Neural crest cell (in vitro differentiated cells): ENCODE measurements at regions not wholly inside any gene's neighbourhood (a gene's known extent, or its start where the extent isn't known, plus 50 kb on each side); places are given as distances from the start of the nearest gene placed in this dataset.

Source experiments
- DNase-seq: peaks from one replicate; pipeline ENCODE4 v3.0.0; 2021; ENCODE audit warnings: low read depth, mixed read lengths, low spot score
- H3K27ac Mint-ChIP-seq: one replicate; pipeline ENCODE4 v1.8.0; 2021; ENCODE audit warnings: mild to moderate bottlenecking, mixed read lengths; ENCODE audit not compliant: unreplicated experiment
- H3K27me3 Mint-ChIP-seq: 2 replicates; pipeline ENCODE4 v1.8.0; 2021; ENCODE audit warnings: low read depth, mild to moderate bottlenecking, mixed read lengths
- H3K36me3 Mint-ChIP-seq: 2 replicates; pipeline ENCODE4 v1.8.0; 2021; ENCODE audit warnings: low read depth, mild to moderate bottlenecking, mixed read lengths
- H3K4me1 Mint-ChIP-seq: 2 replicates; pipeline ENCODE4 v1.8.0; 2021; ENCODE audit warnings: mixed read lengths
- H3K4me3 Mint-ChIP-seq: one replicate; pipeline ENCODE4 v1.8.0; 2021; ENCODE audit warnings: mild to moderate bottlenecking, mixed read lengths
- H3K9me3 Mint-ChIP-seq: 2 replicates; pipeline ENCODE4 v1.8.0; 2021; ENCODE audit warnings: mixed read lengths
- TF ChIP-seq, protein P1 (sequence below): fragments of 200-600 bp; sonication (generic); conservative IDR thresholded peaks from 2 replicates; pipeline ENCODE4 v1.5.0; 2021; ENCODE audit warnings: antibody characterized with exemption, mild to moderate bottlenecking

GRCh38 chr1:38300616-38301015 is 254.0 kb upstream of the POU3F1 start:
- Mint-ChIP-seq H3K27ac (no peak overlapping the region), H3K36me3 (no peaks in the 10 kb centered on the region), H3K9me3 (no peaks in the 10 kb centered on the region), H3K27me3 (peaks cover 1% of the 10 kb centered on the region), H3K4me1 (no peaks in the 10 kb centered on the region), H3K4me3 (no peak overlapping the region)
- DNase-seq: no peak
- TF ChIP-seq, protein P1, sequence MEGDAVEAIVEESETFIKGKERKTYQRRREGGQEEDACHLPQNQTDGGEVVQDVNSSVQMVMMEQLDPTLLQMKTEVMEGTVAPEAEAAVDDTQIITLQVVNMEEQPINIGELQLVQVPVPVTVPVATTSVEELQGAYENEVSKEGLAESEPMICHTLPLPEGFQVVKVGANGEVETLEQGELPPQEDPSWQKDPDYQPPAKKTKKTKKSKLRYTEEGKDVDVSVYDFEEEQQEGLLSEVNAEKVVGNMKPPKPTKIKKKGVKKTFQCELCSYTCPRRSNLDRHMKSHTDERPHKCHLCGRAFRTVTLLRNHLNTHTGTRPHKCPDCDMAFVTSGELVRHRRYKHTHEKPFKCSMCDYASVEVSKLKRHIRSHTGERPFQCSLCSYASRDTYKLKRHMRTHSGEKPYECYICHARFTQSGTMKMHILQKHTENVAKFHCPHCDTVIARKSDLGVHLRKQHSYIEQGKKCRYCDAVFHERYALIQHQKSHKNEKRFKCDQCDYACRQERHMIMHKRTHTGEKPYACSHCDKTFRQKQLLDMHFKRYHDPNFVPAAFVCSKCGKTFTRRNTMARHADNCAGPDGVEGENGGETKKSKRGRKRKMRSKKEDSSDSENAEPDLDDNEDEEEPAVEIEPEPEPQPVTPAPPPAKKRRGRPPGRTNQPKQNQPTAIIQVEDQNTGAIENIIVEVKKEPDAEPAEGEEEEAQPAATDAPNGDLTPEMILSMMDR: no peak

DNA sequence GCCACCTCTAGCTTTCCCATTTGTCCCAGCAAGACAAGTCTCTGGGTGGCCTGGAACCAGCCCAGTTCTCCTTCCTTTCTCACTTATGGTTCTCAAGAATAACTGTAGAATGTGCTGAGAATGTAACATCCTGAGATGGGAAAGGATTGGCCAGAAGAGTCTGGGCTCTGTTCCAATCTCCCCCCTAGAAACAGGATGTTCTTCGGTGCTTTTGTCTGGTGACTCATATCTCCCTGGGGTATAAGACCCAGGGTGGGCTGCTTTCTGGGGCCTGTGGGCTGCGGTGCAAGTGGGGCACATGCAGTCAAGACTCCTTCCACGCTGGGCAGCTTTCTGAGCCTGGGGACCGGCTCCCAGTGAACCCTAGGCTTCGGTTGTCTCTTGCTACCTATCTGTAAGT is 251.2 kb upstream of the POU3F1 start:
- H3K27me3 Mint-ChIP-seq: peaks cover under 1% of the 10 kb centered on the region
- H3K27ac Mint-ChIP-seq: no peak overlapping the region
- no peak overlapping the region for H3K4me3 Mint-ChIP-seq
- no peaks in the 10 kb centered on the region for H3K36me3 Mint-ChIP-seq
- peaks cover 6% of the 10 kb centered on the region for H3K4me1 Mint-ChIP-seq
- TF ChIP-seq, protein P1: no peak
- DNase-seq: no peak
- H3K9me3 Mint-ChIP-seq: no peaks in the 10 kb centered on the region

DNA sequence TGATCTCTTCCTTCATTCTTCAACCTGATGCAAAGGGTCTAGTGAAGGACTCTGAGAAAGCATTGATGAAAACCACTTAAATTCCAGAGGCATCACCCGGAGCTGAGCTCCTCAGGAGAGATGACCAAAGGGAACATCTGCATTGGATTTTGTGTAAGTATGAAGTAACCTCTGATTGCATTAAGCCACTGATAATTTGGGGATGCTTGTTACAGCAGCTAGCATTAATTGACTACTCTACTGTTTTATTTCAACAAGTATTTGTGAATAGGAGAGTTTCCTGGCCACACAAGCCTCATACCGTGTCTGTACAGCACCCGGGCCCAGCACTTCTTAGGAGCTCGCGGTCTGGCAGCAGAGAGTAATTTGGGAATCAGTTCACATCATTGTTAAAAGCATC is 250.7 kb upstream of the POU3F1 start:
- no peak for DNase-seq
- no peak overlapping the region for H3K4me3 Mint-ChIP-seq
- no peaks in the 10 kb centered on the region for H3K9me3 Mint-ChIP-seq
- H3K36me3 Mint-ChIP-seq: no peaks in the 10 kb centered on the region
- H3K4me1 Mint-ChIP-seq: peaks cover 12% of the 10 kb centered on the region
- H3K27ac Mint-ChIP-seq: no peak overlapping the region
- TF ChIP-seq, protein P1: no peak
- peaks cover 4% of the 10 kb centered on the region for H3K27me3 Mint-ChIP-seq

GRCh38 chr1:38296047-38296446 is 249.5 kb upstream of the POU3F1 start:
- H3K9me3 Mint-ChIP-seq: no peaks in the 10 kb centered on the region

DNA sequence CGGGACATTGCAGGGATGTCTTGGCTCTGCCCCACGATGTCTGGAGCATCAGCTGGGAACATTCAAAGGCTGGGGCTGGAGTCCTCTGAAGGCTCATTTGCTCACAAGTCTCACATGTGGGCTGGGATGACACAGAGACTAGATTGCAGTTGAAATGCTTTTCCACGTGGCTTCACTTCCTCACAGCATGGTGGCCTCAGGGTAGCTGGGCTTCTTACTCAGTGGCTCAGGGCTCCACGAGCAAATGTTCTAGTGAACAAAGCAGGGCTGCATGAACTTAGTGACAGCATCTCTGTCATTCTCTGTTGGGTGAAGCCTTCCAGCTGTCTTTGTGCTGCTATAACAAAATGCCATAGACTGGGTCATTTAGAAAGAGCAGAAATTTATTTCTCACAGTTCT is 247.0 kb upstream of the POU3F1 start:
- Mint-ChIP-seq H3K27ac (no peak overlapping the region), H3K9me3 (no peaks in the 10 kb centered on the region), H3K4me3 (no peak overlapping the region), H3K27me3 (peaks cover 6% of the 10 kb centered on the region), H3K4me1 (peaks cover 26% of the 10 kb centered on the region), H3K36me3 (no peaks in the 10 kb centered on the region)
- TF ChIP-seq, protein P1: no peak
- DNase-seq: no peak

More at GRCh38 chr1:38296047-38296446, 249.5 kb upstream of the POU3F1 start:
- H3K4me1 Mint-ChIP-seq: peaks cover 24% of the 10 kb centered on the region
- H3K36me3 Mint-ChIP-seq: no peaks in the 10 kb centered on the region
- H3K27ac Mint-ChIP-seq: no peak overlapping the region
- no peak for DNase-seq
- H3K4me3 Mint-ChIP-seq: no peak overlapping the region
- H3K27me3 Mint-ChIP-seq: peaks cover 6% of the 10 kb centered on the region
- TF ChIP-seq, protein P1: no peak

DNA sequence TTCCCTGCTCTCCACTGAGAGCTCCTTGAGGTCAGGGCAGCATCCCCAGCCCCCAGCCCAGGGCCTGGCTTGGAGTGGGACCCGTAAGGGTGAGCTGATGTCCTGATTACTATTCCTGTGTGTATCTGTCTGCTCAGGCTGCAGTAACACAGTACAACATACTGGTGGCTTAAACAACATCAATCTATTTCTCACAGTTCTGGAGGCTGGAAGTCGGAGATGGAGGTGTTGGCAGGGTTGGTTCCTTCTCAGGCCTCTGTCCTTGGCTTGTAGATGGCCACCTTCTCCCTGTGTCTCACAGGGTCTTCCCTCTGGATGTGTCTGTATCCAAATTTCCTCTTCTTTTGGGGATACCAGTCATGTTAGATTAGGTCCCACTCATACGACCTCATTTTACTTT is 246.4 kb upstream of the POU3F1 start:
- Mint-ChIP-seq H3K4me1 (peaks cover 30% of the 10 kb centered on the region), H3K4me3 (peak overlapping the region; percentile 47), H3K27ac (peak overlapping the region; percentile 95), H3K36me3 (no peaks in the 10 kb centered on the region), H3K27me3 (peaks cover 6% of the 10 kb centered on the region), H3K9me3 (no peaks in the 10 kb centered on the region)
- no peak for DNase-seq
- TF ChIP-seq, protein P1: no peak
